ENCODE measurements at regions not wholly inside any gene's neighbourhood (a gene's known extent, or its start where the extent isn't known, plus 50 kb on each side); places are given as distances from the start of the nearest gene placed in this dataset.

DNA sequence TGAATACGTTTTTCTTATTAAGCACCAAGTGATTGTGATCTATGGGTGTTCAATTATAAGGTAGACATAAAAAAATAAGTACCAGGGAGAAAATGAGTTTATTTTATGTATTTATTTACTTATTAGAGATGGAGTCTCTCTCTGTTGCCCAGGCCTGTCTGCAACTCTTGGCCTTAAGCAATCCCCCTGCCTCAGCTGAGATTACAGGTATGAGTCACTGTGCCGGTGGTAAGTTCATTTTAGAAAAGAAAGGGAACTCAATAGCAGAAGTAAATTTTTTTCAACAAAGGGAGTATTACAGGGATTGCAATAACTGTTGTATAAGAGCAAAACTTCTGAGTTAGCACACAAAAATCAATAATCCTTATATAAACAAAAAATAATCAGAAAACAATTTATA is 98.7 kb upstream of the FUT9 start:
- Histone ChIP-seq H3K4me1 (ENCODE audit: insufficient read depth) (no peaks in the 10 kb centered on the region), H3K36me3 (ENCODE audit: low read depth) (no peaks in the 10 kb centered on the region), H3K27me3 (replicated peaks; ENCODE audit: insufficient read depth) (no peaks in the 10 kb centered on the region), H3K79me2 (ENCODE audit: insufficient read depth) (no peaks in the 10 kb centered on the region), H3K4me2 (ENCODE audit: unreplicated experiment) (no peak overlapping the region), H2AFZ (no peak overlapping the region), H4K20me1 (ENCODE audit: insufficient read depth) (no peaks in the 10 kb centered on the region), H3K27ac (no peak overlapping the region), H3K9me2 (ENCODE audit: insufficient read depth) (no peaks in the 10 kb centered on the region), H3K9ac (no peak overlapping the region), H3K9me3 (ENCODE audit: low read depth) (no peaks in the 10 kb centered on the region), H3K4me3 (no peak overlapping the region), H3F3A (ENCODE audit: insufficient read depth) (no peaks in the 10 kb centered on the region)
- no peak for DNase-seq
- in situ Hi-C loops (cut with MboI), result no loop called here
- WGBS, 2 experiments (ENCODE audit: low coverage in 1 of 2, low lambda C conversion rate in 2 of 2, missing lambda C conversion rate in 2 of 2), result 18 to 23% methylated on average over 2 of the region's 2 CpGs
- no peak for TF ChIP-seq EZH2 (IDR thresholded peaks at IDR 0.05; ENCODE audit: insufficient read depth, poor library complexity, severe bottlenecking)
- TF ChIP-seq EZH2phosphoT487 (IDR thresholded peaks at IDR 0.05; ENCODE audit: insufficient read depth, low read depth), result no peak

- no peaks in the 10 kb centered on the region for H3K36me3 ChIP-seq (ENCODE audit: low read depth)
- no peaks in the 10 kb centered on the region for H3K9me3 ChIP-seq (ENCODE audit: low read depth)
- WGBS, 2 experiments (ENCODE audit: low coverage in 1 of 2, low lambda C conversion rate in 2 of 2, missing lambda C conversion rate in 2 of 2), result 18 to 43% methylated on average over 1 of the region's 1 CpG
- TF ChIP-seq EZH2phosphoT487 (IDR thresholded peaks at IDR 0.05; ENCODE audit: insufficient read depth, low read depth), result no peak
- TF ChIP-seq EZH2 (IDR thresholded peaks at IDR 0.05; ENCODE audit: insufficient read depth, poor library complexity, severe bottlenecking), result no peak
- H2AFZ ChIP-seq, result no peak overlapping the region
- in situ Hi-C loops (cut with MboI), result no loop called here
- H3K9ac ChIP-seq, result no peak overlapping the region
- H3K4me3 ChIP-seq, result no peak overlapping the region
- H3K79me2 ChIP-seq (ENCODE audit: insufficient read depth), result no peaks in the 10 kb centered on the region
- H3K27ac ChIP-seq, result no peak overlapping the region
- H4K20me1 ChIP-seq (ENCODE audit: insufficient read depth), result no peaks in the 10 kb centered on the region
- H3K4me1 ChIP-seq (ENCODE audit: insufficient read depth), result no peaks in the 10 kb centered on the region
- H3K9me2 ChIP-seq (ENCODE audit: insufficient read depth), result no peaks in the 10 kb centered on the region
- H3F3A ChIP-seq (ENCODE audit: insufficient read depth), result no peaks in the 10 kb centered on the region
- H3K27me3 ChIP-seq (replicated peaks; ENCODE audit: insufficient read depth), result no peaks in the 10 kb centered on the region
- peak; percentile 8 for DNase-seq
- H3K4me2 ChIP-seq (ENCODE audit: unreplicated experiment), result no peak overlapping the region
These were observed 92.3 kb upstream of the FUT9 start for GRCh38 chr6:95923518-95923917.

DNA sequence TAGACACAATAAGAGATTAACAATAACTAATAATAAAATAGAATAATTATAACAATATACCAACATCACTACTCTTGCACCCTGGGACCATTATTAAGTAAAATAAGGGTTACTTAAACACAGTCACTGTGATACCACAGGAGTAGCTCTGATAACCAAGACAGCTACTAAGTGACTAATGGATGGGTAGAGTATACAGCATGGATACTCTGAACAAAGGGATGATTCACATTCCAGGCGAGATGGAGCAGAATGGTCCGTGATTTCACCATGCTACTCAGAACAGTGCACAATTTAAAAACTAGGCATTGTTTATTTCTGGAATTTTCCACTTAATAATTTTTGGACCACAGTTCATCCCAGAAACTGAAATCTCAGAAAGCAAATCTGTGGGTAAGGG is 80.0 kb upstream of the FUT9 start:
- H3K9ac ChIP-seq, result no peak overlapping the region
- 9 to 15% methylated on average over 2 of the region's 2 CpGs for WGBS, 2 experiments (ENCODE audit: low coverage in 1 of 2, low lambda C conversion rate in 2 of 2, missing lambda C conversion rate in 2 of 2)
- no peaks in the 10 kb centered on the region for H3K9me3 ChIP-seq (ENCODE audit: low read depth)
- no peak overlapping the region for H2AFZ ChIP-seq
- TF ChIP-seq EZH2phosphoT487 (IDR thresholded peaks at IDR 0.05; ENCODE audit: insufficient read depth, low read depth) (no peak), EZH2 (IDR thresholded peaks at IDR 0.05; ENCODE audit: insufficient read depth, poor library complexity, severe bottlenecking) (no peak)
- H3F3A ChIP-seq (ENCODE audit: insufficient read depth), result no peaks in the 10 kb centered on the region
- no peaks in the 10 kb centered on the region for H3K9me2 ChIP-seq (ENCODE audit: insufficient read depth)
- no peak overlapping the region for H3K27ac ChIP-seq
- H3K27me3 ChIP-seq (replicated peaks; ENCODE audit: insufficient read depth), result no peaks in the 10 kb centered on the region
- H3K36me3 ChIP-seq (ENCODE audit: low read depth), result no peaks in the 10 kb centered on the region
- H3K79me2 ChIP-seq (ENCODE audit: insufficient read depth), result no peaks in the 10 kb centered on the region
- in situ Hi-C loops (cut with MboI), result no loop called here
- no peaks in the 10 kb centered on the region for H3K4me1 ChIP-seq (ENCODE audit: insufficient read depth)
- H4K20me1 ChIP-seq (ENCODE audit: insufficient read depth), result no peaks in the 10 kb centered on the region
- no peak for DNase-seq
- H3K4me3 ChIP-seq, result no peak overlapping the region
- no peak overlapping the region for H3K4me2 ChIP-seq (ENCODE audit: unreplicated experiment)

DNA sequence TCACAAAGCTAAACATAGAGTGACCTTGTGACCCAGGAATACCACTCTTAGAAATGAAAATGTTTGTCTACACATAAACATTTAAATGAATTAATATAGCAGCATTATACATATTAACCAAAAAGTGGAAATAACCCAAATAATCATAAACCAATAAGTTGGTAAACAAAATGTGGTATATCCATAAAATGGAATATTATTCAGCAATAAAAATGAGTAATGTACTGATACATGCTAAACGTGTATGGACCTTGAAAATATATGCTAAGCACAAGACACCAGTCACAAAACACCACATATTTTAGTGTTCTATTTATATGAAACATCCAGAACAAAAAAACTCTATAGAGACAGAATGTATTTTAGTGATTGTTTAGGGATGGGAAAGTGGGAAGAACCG is 68.9 kb upstream of the FUT9 start:
- in situ Hi-C loops (cut with MboI), result no loop called here
- Histone ChIP-seq H3K79me2 (ENCODE audit: insufficient read depth) (no peaks in the 10 kb centered on the region), H3K36me3 (ENCODE audit: low read depth) (no peaks in the 10 kb centered on the region), H3K4me1 (ENCODE audit: insufficient read depth) (no peaks in the 10 kb centered on the region), H3K9me2 (ENCODE audit: insufficient read depth) (no peaks in the 10 kb centered on the region), H3K9me3 (ENCODE audit: low read depth) (no peaks in the 10 kb centered on the region), H2AFZ (no peak overlapping the region), H3K4me2 (ENCODE audit: unreplicated experiment) (no peak overlapping the region), H3K27ac (no peak overlapping the region), H3F3A (ENCODE audit: insufficient read depth) (no peaks in the 10 kb centered on the region), H3K4me3 (no peak overlapping the region), H4K20me1 (ENCODE audit: insufficient read depth) (no peaks in the 10 kb centered on the region), H3K27me3 (replicated peaks; ENCODE audit: insufficient read depth) (no peaks in the 10 kb centered on the region), H3K9ac (no peak overlapping the region)
- TF ChIP-seq EZH2 (IDR thresholded peaks at IDR 0.05; ENCODE audit: insufficient read depth, poor library complexity, severe bottlenecking) (no peak), EZH2phosphoT487 (IDR thresholded peaks at IDR 0.05; ENCODE audit: insufficient read depth, low read depth) (no peak)
- 20 to 27% methylated on average over 2 of the region's 2 CpGs for WGBS, 2 experiments (ENCODE audit: low coverage in 1 of 2, low lambda C conversion rate in 2 of 2, missing lambda C conversion rate in 2 of 2)
- DNase-seq, result no peak

GRCh38 chr6:95948324-95948723 is 67.5 kb upstream of the FUT9 start:
- no peaks in the 10 kb centered on the region for H3K79me2 ChIP-seq (ENCODE audit: insufficient read depth)
- no peaks in the 10 kb centered on the region for H4K20me1 ChIP-seq (ENCODE audit: insufficient read depth)
- H3K27ac ChIP-seq, result no peak overlapping the region
- no peaks in the 10 kb centered on the region for H3K9me2 ChIP-seq (ENCODE audit: insufficient read depth)
- no peak overlapping the region for H3K9ac ChIP-seq
- H3K4me3 ChIP-seq, result no peak overlapping the region
- no peaks in the 10 kb centered on the region for H3K36me3 ChIP-seq (ENCODE audit: low read depth)
- in situ Hi-C loops (cut with MboI), result no loop called here
- H2AFZ ChIP-seq, result no peak overlapping the region
- no peaks in the 10 kb centered on the region for H3K9me3 ChIP-seq (ENCODE audit: low read depth)
- H3K27me3 ChIP-seq (replicated peaks; ENCODE audit: insufficient read depth), result no peaks in the 10 kb centered on the region
- H3K4me2 ChIP-seq (ENCODE audit: unreplicated experiment), result no peak overlapping the region
- DNase-seq, result no peak
- no peaks in the 10 kb centered on the region for H3F3A ChIP-seq (ENCODE audit: insufficient read depth)
- 3 to 5% methylated on average over 1 of the region's 1 CpG for WGBS, 2 experiments (ENCODE audit: low coverage in 1 of 2, low lambda C conversion rate in 2 of 2, missing lambda C conversion rate in 2 of 2)
- no peaks in the 10 kb centered on the region for H3K4me1 ChIP-seq (ENCODE audit: insufficient read depth)
- TF ChIP-seq EZH2phosphoT487 (IDR thresholded peaks at IDR 0.05; ENCODE audit: insufficient read depth, low read depth) (no peak), EZH2 (IDR thresholded peaks at IDR 0.05; ENCODE audit: insufficient read depth, poor library complexity, severe bottlenecking) (no peak)
